ENCODE measurements at regions not wholly inside any gene's neighbourhood (a gene's known extent, or its start where the extent isn't known, plus 50 kb on each side); places are given as distances from the start of the nearest gene placed in this dataset.

- TF ChIP-seq MAX (IDR thresholded peaks at IDR 0.05) (no peak), YY1 (IDR thresholded peaks at IDR 0.05; ENCODE audit: extremely low read depth, insufficient replicate concordance, low read depth, low read length) (no peak), SRF (IDR thresholded peaks at IDR 0.05; ENCODE audit: low read depth) (no peak)
Observed at GRCh38 chr11:115007851-115008250, 329.5 kb downstream of the NXPE2 start (continued).

GRCh38 chr11:115008799-115009198 is 330.5 kb downstream of the NXPE2 start:
- TF ChIP-seq REST (IDR thresholded peaks at IDR 0.05; ENCODE audit: low read depth) (no peak), TCF7L2 (IDR thresholded peaks at IDR 0.05; ENCODE audit: borderline replicate concordance, extremely low read depth, insufficient read depth, insufficient read length) (no peak), JUND (IDR thresholded peaks at IDR 0.05) (no peak)
- Histone ChIP-seq H3K9me3 (ENCODE audit: control insufficient read depth in 1 of 2, insufficient read depth in 1 of 2, low read depth in 1 of 2, low read length in 2 of 2) (peaks cover 0 to 9% of the 10 kb centered on the region in 2 experiments; a peak in 2 of 4 replicates), H4K20me1 (ENCODE audit: insufficient read depth) (no peaks in the 10 kb centered on the region), H3K9ac (ENCODE audit: low read length) (no peak overlapping the region), H3K79me2 (ENCODE audit: insufficient read depth, low read length) (no peaks in the 10 kb centered on the region), H3K4me2 (ENCODE audit: low read length) (no peak overlapping the region), H3K27ac (ENCODE audit: low read depth, low read length) (no peak overlapping the region), H2AFZ (ENCODE audit: low read depth, low read length, poor library complexity, severe bottlenecking) (no peak overlapping the region), H3K36me3 (ENCODE audit: control insufficient read depth in 1 of 2, insufficient read depth in 2 of 2, low read length in 2 of 2) (no peaks in the 10 kb centered on the region), H3K4me1 (ENCODE audit: control insufficient read depth in 1 of 2, insufficient read depth in 2 of 2, low read length in 2 of 2) (no peaks in the 10 kb centered on the region), H3K4me3 (replicated peaks in 1 of 2; ENCODE audit: low read depth in 1 of 2, low read length in 2 of 2) (no peak overlapping the region), H3K27me3 (ENCODE audit: insufficient read depth, low read length) (no peaks in the 10 kb centered on the region), H3K9me2 (ENCODE audit: insufficient read depth) (no peaks in the 10 kb centered on the region)
- no peak for DNase-seq (ENCODE audit: low read depth, low spot score)
- POLR2A ChIA-PET = no interaction called here
- CTCF ChIA-PET = no interaction called here
- no TSS peak for BruUV-seq (replicated peaks)
- intact Hi-C loops (cut with micrococcal nuclease) = no loop called here
- RAD21 ChIA-PET (ENCODE audit: low non-redundant PET in 1 of 2, low total read pairs in 2 of 2, uncharacterized antibody in 2 of 2, unreplicated experiment in 2 of 2) = no interaction called here
- no peak for ATAC-seq

Data from HCT116 (cell line).